D721Med (cell line): ENCODE measurements at regions not wholly inside any gene's neighbourhood (a gene's known extent, or its start where the extent isn't known, plus 50 kb on each side); places are given as distances from the start of the nearest gene placed in this dataset.
A peak's percentile ranks its signal among the peaks of the same experiment; 100 is the strongest.

ENCODE experiments used
- DNase-seq: peaks from one replicate; pipeline ENCODE4 v3.0.0; 2011; ENCODE audit warnings: low spot score; ENCODE audit not compliant: insufficient read length
- FAIRE-seq: peaks from 2 replicates; lab custom pipeline; 2011; peaks lifted over from hg19 to GRCh38; lab: Jason Lieb, UNC
- TF ChIP-seq, protein P1 (sequence below): IDR thresholded peaks from 2 replicates; pipeline ENCODE4 v1.5.1; 2012; ENCODE audit warnings: mild to moderate bottlenecking, control low read depth; ENCODE audit not compliant: insufficient read depth; ENCODE audit errors: missing control alignments

DNA sequence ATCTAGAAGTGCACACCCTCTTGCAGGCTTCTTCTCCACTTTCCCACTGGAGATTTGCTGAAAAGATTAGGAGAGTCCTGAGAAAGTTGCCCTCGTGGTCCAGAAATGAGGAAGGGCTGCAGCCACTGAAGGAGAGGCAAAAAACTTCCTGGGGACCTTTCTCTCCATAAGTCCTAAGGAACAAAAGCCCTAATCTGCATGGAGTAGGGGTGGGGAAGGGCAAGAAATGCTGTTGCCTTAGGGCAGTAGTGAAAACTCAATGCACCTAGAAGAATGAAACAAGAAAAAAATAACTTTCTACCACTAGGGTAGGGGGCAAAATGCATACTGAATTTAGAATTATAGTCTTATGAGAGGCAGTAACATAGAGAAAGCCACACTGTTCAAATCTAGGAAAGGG, 1408.8 kb downstream of the PCDH19 start:
- TF ChIP-seq, protein P1, sequence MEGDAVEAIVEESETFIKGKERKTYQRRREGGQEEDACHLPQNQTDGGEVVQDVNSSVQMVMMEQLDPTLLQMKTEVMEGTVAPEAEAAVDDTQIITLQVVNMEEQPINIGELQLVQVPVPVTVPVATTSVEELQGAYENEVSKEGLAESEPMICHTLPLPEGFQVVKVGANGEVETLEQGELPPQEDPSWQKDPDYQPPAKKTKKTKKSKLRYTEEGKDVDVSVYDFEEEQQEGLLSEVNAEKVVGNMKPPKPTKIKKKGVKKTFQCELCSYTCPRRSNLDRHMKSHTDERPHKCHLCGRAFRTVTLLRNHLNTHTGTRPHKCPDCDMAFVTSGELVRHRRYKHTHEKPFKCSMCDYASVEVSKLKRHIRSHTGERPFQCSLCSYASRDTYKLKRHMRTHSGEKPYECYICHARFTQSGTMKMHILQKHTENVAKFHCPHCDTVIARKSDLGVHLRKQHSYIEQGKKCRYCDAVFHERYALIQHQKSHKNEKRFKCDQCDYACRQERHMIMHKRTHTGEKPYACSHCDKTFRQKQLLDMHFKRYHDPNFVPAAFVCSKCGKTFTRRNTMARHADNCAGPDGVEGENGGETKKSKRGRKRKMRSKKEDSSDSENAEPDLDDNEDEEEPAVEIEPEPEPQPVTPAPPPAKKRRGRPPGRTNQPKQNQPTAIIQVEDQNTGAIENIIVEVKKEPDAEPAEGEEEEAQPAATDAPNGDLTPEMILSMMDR, result no peak
- no peak for FAIRE-seq
- no peak for DNase-seq

DNA sequence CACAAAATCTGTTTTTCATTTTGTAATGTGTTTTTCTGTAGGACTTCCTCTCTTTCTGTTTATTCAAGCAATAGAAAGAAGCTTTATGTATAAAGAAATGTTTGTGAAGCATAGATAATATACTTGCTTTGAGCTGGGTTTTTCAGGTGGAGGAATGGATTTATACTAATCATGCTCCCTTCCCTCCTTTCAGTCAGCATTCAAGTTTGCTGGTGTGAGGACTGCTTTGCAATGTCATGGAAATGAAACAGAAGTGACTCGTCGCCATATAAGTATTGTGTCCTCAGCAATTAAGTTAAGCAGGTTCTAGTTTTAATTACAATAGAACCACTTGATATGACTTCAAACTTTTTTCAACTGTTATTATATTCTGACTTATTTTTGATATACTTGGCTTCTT, 1447.1 kb downstream of the PCDH19 start:
- TF ChIP-seq, protein P1, result no peak
- FAIRE-seq, result no peak
- DNase-seq, result no peak

DNA sequence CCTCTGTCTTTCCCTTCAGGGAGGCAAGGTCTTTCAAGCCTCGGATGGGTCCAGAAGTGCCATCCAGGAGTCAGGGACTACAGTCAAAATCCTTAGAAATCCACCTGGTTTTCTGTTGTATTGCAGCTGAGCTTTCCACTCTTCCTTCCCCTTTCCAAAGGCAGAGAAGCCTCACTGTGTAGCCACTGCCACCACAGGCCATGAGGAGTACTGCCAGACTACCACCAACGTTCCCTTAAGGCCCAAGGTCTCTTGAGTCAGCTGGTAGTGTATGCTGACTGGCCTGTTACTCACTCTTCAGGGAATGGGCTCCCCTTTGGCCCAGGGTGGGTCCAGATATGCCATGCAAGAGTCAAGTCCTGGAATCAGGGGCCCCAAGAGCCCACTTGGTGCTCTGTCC, 1454.1 kb downstream of the PCDH19 start:
- DNase-seq, result no peak
- FAIRE-seq, result no peak

DNA sequence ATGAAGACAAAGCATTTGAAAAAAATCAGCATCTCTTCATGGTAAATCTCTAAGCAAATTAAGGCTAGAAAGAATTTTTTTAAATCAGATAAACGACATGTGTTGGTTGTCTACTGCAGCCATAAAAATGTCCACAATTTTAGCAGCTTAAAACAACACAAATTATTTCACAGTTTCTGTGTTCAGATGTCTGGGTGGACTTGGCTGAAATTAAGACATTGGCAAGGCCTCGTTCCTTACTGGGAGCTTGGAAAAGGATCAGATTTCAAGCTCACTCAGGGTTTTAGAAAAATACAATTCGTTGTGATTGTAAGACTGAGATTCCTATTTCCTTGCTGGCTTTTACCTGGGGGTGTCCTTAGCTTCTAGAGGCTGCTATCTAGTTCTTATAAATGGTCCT, 1470.6 kb downstream of the PCDH19 start:
- no peak for DNase-seq
- TF ChIP-seq, protein P1, result no peak
- peak; percentile 25 for FAIRE-seq

More for the DNA sequence above, 1454.1 kb downstream of the PCDH19 start:
- TF ChIP-seq, protein P1, result no peak

DNA sequence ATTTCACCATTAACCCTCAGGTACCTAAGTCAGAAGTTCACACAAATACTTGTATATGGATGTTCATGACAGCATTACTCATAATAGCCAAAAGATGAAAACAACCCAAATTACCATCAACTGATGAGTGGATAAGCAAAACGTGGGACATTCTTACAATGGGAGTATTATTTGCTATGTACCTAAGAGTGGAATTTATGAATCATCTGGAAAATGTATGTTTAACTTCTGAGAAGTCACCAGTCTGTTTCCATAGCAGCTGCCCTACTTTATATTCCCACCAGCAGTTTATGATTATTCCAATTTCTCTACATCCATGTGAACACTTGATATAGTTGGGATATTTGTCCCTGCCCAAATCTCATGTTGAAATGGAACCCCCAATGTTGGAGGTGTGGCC, 1478.9 kb downstream of the PCDH19 start:
- FAIRE-seq (no peak), DNase-seq (no peak)
- TF ChIP-seq, protein P1, result no peak

DNA sequence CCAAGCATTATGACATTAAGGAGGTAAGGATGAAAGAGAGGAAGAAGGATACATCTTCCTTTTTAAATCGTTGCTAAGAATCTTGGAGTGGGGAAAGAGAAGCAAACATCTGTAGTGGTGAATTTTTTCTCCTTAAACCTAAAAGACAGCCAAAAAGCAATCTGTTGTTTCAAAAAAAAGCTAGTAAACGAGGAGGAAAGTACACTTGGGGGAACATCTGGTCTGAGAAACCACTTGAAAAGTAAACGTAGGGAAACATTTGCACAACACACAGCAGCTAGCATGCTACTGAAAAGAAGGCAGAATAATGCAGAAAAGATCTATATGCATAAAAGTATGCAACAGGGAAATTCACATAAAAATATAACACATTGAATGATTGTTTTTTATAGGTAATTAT, 1485.6 kb downstream of the PCDH19 start:
- TF ChIP-seq, protein P1, result no peak
- DNase-seq (no peak), FAIRE-seq (no peak)

DNA sequence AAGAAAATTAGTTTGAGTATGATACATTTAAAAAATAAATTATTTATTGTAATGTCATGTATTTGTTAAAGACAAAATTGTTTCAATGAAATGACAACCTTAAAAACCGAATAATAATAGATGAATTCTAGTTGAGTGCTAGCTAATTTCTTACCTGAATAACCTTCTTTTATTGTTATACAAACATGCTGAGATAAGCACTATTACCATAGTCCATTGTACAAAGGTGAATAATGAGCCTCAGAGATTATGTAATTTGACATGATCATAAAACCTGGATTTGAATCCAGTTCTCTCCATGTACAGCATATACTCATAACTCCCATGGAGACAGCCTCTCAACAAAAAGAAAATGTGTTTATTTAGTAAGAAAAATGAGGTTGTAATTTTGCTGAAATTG, 1512.9 kb downstream of the PCDH19 start:
- DNase-seq (no peak), FAIRE-seq (peak; percentile 79)

More for the DNA sequence above, 1512.9 kb downstream of the PCDH19 start:
- TF ChIP-seq, protein P1, result no peak
